ENCODE measurements at regions not wholly inside any gene's neighbourhood (a gene's known extent, or its start where the extent isn't known, plus 50 kb on each side); places are given as distances from the start of the nearest gene placed in this dataset.

DNA sequence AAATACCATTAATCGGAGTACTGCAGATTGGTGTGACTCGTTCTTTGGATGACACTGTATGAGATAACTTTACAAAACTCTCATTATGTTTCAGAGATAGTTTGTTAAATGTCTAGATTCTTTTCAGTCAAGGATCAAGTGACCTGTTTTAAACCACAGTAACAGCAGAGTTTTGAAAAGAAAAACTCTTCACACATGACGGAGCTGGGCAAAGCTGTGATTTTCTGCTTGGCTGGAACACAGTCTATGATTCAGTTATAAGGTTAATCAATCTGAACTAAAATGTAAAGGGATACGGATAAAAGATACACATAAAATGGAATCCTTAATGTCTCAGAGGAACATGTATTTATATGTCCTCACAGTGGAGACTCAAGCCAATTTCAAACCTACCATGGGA is 573.2 kb downstream of the PRKD1 start:
- no peak for TF ChIP-seq BACH2 (CRISPR knock-in tag; IDR thresholded peaks at IDR 0.05; ENCODE audit: borderline replicate concordance)
- no peak for TF ChIP-seq ESRRG (CRISPR knock-in tag; IDR thresholded peaks at IDR 0.05)
- no peak for TF ChIP-seq SNAI2 (CRISPR knock-in tag; IDR thresholded peaks at IDR 0.05)
- no peak for TF ChIP-seq ARNTL (CRISPR knock-in tag; IDR thresholded peaks at IDR 0.05; ENCODE audit: borderline replicate concordance, low read depth)
- no peak for TF ChIP-seq ZC3H10 (CRISPR knock-in tag; IDR thresholded peaks at IDR 0.05)
- TF ChIP-seq, protein P1, sequence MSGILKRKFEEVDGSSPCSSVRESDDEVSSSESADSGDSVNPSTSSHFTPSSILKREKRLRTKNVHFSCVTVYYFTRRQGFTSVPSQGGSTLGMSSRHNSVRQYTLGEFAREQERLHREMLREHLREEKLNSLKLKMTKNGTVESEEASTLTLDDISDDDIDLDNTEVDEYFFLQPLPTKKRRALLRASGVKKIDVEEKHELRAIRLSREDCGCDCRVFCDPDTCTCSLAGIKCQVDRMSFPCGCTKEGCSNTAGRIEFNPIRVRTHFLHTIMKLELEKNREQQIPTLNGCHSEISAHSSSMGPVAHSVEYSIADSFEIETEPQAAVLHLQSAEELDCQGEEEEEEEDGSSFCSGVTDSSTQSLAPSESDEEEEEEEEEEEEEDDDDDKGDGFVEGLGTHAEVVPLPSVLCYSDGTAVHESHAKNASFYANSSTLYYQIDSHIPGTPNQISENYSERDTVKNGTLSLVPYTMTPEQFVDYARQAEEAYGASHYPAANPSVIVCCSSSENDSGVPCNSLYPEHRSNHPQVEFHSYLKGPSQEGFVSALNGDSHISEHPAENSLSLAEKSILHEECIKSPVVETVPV (CRISPR knock-in tag; IDR thresholded peaks at IDR 0.05) = no peak
- no peak for TF ChIP-seq GLIS3 (CRISPR knock-in tag; IDR thresholded peaks at IDR 0.05)
- no peak for ATAC-seq

DNA sequence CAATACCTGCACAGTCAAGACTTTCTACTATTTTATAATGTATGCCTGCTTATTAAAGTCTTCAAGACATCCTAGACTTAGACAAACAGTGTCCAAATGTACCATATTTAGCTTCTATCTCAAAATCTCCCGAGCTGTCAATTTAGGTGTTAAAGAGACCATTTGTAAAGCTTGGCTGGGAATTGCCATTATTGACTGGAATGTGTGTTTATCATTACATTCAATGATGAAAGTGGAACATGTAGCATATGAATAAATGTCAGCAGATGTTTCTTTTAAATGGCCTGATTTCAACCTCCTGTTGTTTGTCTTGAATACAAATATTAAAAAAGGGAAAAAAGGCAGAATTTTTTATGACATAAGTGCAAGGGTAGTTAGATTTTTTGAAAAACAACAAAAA is 572.3 kb downstream of the PRKD1 start:
- no peak for ATAC-seq
- TF ChIP-seq, protein P1 (CRISPR knock-in tag; IDR thresholded peaks at IDR 0.05) = no peak
- TF ChIP-seq CSDC2 (CRISPR knock-in tag; IDR thresholded peaks at IDR 0.05) (no peak), PPARA (CRISPR knock-in tag; IDR thresholded peaks at IDR 0.05; ENCODE audit: borderline replicate concordance) (no peak), GLIS3 (CRISPR knock-in tag; IDR thresholded peaks at IDR 0.05) (no peak), ESRRG (CRISPR knock-in tag; IDR thresholded peaks at IDR 0.05) (no peak), PATZ1 (CRISPR knock-in tag; IDR thresholded peaks at IDR 0.05; ENCODE audit: borderline replicate concordance) (no peak), CREB5 (CRISPR knock-in tag; IDR thresholded peaks at IDR 0.05; ENCODE audit: low read depth) (no peak), ARNTL (CRISPR knock-in tag; IDR thresholded peaks at IDR 0.05; ENCODE audit: borderline replicate concordance, low read depth) (no peak), ZFP3 (CRISPR knock-in tag; IDR thresholded peaks at IDR 0.05) (no peak), ZFP30 (CRISPR knock-in tag; IDR thresholded peaks at IDR 0.05) (no peak), ZNF70 (CRISPR knock-in tag; IDR thresholded peaks at IDR 0.05) (no peak), SNAI2 (CRISPR knock-in tag; IDR thresholded peaks at IDR 0.05) (no peak), BACH2 (CRISPR knock-in tag; IDR thresholded peaks at IDR 0.05; ENCODE audit: borderline replicate concordance) (no peak), OSR1 (CRISPR knock-in tag; IDR thresholded peaks at IDR 0.05) (no peak), TOX (CRISPR knock-in tag; IDR thresholded peaks at IDR 0.05; ENCODE audit: borderline replicate concordance) (no peak), TCF4 (CRISPR knock-in tag; IDR thresholded peaks at IDR 0.05; ENCODE audit: borderline replicate concordance) (no peak), ZC3H10 (CRISPR knock-in tag; IDR thresholded peaks at IDR 0.05) (no peak), ZNF565 (CRISPR knock-in tag; conservative IDR thresholded peaks at IDR 0.05; ENCODE audit: low read depth) (no peak), ZNF8 (CRISPR knock-in tag; IDR thresholded peaks at IDR 0.05) (no peak)
- TF ChIP-seq, protein P2, sequence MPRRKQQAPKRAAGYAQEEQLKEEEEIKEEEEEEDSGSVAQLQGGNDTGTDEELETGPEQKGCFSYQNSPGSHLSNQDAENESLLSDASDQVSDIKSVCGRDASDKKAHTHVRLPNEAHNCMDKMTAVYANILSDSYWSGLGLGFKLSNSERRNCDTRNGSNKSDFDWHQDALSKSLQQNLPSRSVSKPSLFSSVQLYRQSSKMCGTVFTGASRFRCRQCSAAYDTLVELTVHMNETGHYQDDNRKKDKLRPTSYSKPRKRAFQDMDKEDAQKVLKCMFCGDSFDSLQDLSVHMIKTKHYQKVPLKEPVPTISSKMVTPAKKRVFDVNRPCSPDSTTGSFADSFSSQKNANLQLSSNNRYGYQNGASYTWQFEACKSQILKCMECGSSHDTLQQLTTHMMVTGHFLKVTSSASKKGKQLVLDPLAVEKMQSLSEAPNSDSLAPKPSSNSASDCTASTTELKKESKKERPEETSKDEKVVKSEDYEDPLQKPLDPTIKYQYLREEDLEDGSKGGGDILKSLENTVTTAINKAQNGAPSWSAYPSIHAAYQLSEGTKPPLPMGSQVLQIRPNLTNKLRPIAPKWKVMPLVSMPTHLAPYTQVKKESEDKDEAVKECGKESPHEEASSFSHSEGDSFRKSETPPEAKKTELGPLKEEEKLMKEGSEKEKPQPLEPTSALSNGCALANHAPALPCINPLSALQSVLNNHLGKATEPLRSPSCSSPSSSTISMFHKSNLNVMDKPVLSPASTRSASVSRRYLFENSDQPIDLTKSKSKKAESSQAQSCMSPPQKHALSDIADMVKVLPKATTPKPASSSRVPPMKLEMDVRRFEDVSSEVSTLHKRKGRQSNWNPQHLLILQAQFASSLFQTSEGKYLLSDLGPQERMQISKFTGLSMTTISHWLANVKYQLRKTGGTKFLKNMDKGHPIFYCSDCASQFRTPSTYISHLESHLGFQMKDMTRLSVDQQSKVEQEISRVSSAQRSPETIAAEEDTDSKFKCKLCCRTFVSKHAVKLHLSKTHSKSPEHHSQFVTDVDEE (CRISPR knock-in tag; IDR thresholded peaks at IDR 0.05) = no peak

DNA sequence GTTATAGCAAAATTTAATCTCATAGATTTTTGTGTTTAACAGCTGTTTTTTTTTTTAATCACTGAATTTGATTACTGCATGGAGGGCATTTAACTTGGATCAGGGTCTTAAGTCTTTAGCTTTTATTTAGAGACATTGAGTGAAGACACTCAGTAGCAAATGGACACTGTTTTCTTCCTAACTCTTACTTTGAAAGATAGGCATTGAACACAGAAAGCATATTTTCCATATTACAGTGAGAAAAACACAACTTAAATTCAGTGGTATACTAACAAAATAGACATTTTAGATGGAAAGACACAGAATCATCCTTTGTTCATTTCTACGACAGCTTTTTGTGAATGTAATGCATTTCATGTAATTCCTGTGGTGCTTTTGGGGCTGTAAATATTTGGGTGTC is 571.8 kb downstream of the PRKD1 start:
- TF ChIP-seq ISL1 (CRISPR knock-in tag; IDR thresholded peaks at IDR 0.05) = no peak
- TF ChIP-seq, protein P1 (CRISPR knock-in tag; IDR thresholded peaks at IDR 0.05) = no peak
- TF ChIP-seq BACH2 (CRISPR knock-in tag; IDR thresholded peaks at IDR 0.05; ENCODE audit: borderline replicate concordance) = no peak
- ATAC-seq = no peak
